Neural cell (in vitro differentiated cells): ENCODE measurements at regions not wholly inside any gene's neighbourhood (a gene's known extent, or its start where the extent isn't known, plus 50 kb on each side); places are given as distances from the start of the nearest gene placed in this dataset.

Source experiments
- H2AFZ ChIP-seq: fragments of 200-600, 300-800 bp; sonication (generic), shearing (Covaris generic); 2 replicates; pipeline ENCODE4 v1.6.0; 2014; ENCODE audit warnings: low read depth, mild to moderate bottlenecking, antibody characterized with exemption, low read length, moderate library complexity
- H3F3A ChIP-seq: fragments of 200-600 bp; shearing (Covaris generic); 2 replicates; pipeline ENCODE4 v1.6.1; 2016; ENCODE audit warnings: mild to moderate bottlenecking, moderate library complexity, mixed read lengths, antibody characterized with exemption, low read length; ENCODE audit not compliant: insufficient read depth, poor library complexity, severe bottlenecking
- H3K27ac ChIP-seq: fragments of 200-600, 300-800 bp; sonication (generic), shearing (Covaris generic); 2 replicates; pipeline ENCODE4 v1.5.1; 2014; ENCODE audit warnings: mild to moderate bottlenecking, low read length, moderate library complexity
- H3K27me3 ChIP-seq: fragments of 300-800, 200-600 bp; sonication (generic), shearing (Covaris generic); 2 replicates; pipeline ENCODE4 v1.6.0; 2014; ENCODE audit warnings: mild to moderate bottlenecking, low read depth, low read length, moderate library complexity; ENCODE audit not compliant: insufficient read depth
- H3K36me3 ChIP-seq: fragments of 300-800, 200-600 bp; sonication (generic), shearing (Covaris generic); 2 replicates; pipeline ENCODE4 v1.5.1; 2014; ENCODE audit warnings: mild to moderate bottlenecking, antibody characterized with exemption, low read length, moderate library complexity; ENCODE audit not compliant: insufficient read depth
- H3K4me2 ChIP-seq: fragments of 300-800, 200-600 bp; sonication (generic), shearing (Covaris generic); 2 replicates; pipeline ENCODE4 v1.6.0; 2014; ENCODE audit warnings: mild to moderate bottlenecking, low read length
- H3K4me3 ChIP-seq: fragments of 300-800, 200-600 bp; sonication (generic), shearing (Covaris generic); 2 replicates; pipeline ENCODE4 v1.5.1; 2014; ENCODE audit warnings: mild to moderate bottlenecking, low read length, moderate library complexity
- H3K79me2 ChIP-seq: fragments of 200-600 bp; shearing (Covaris generic); replicated peaks from 2 replicates; pipeline ENCODE4 v1.6.0; 2014; ENCODE audit warnings: mild to moderate bottlenecking, low read length, moderate library complexity; ENCODE audit not compliant: insufficient read depth
- H3K9ac ChIP-seq: fragments of 300-800, 200-600 bp; sonication (generic), shearing (Covaris generic); 2 replicates; pipeline ENCODE4 v1.6.1; 2016; ENCODE audit warnings: mild to moderate bottlenecking, low read length, mixed read lengths
- H3K9me2 ChIP-seq: fragments of 200-600 bp; shearing (Covaris generic); 2 replicates; pipeline ENCODE4 v1.6.1; 2016; ENCODE audit warnings: mild to moderate bottlenecking, low read length, mixed read lengths; ENCODE audit not compliant: insufficient read depth
- H3K9me3 ChIP-seq: fragments of 200-600, 300-800 bp; sonication (generic), shearing (Covaris generic); 2 replicates; pipeline ENCODE4 v1.6.1; 2016; ENCODE audit warnings: mild to moderate bottlenecking, mixed run types, low read length, moderate library complexity, mixed read lengths
- H4K20me1 ChIP-seq: fragments of 200-600 bp; shearing (Covaris generic); 2 replicates; pipeline ENCODE4 v1.6.1; 2016; ENCODE audit warnings: mild to moderate bottlenecking, mixed run types; ENCODE audit not compliant: insufficient read depth
- EP300 ChIP-seq: fragments of 450-650 bp; conservative IDR thresholded peaks from 2 replicates; pipeline ENCODE4 v1.6.1; 2014; ENCODE audit warnings: antibody characterized with exemption, mild to moderate bottlenecking, moderate library complexity; ENCODE audit not compliant: poor library complexity, severe bottlenecking
- EZH2 ChIP-seq: fragments of 200-600, 300-800 bp; shearing (Covaris generic), sonication (generic); IDR thresholded peaks from 2 replicates; pipeline ENCODE4 v1.6.1; 2014; ENCODE audit warnings: antibody characterized with exemption, low read length, borderline replicate concordance, mild to moderate bottlenecking; ENCODE audit not compliant: insufficient read depth, poor library complexity, severe bottlenecking
- MXI1 ChIP-seq: fragments of 450-650 bp; conservative IDR thresholded peaks from 2 replicates; pipeline ENCODE4 v1.6.1; 2014; ENCODE audit warnings: antibody characterized with exemption, mild to moderate bottlenecking; ENCODE audit not compliant: poor library complexity, severe bottlenecking
- POLR2AphosphoS5 ChIP-seq: IDR thresholded peaks from 2 replicates; pipeline ENCODE4 v1.6.1; 2012
- RAD21 ChIP-seq: fragments of 450-650 bp; conservative IDR thresholded peaks from 2 replicates; pipeline ENCODE4 v1.6.1; 2014; ENCODE audit warnings: antibody characterized with exemption, mild to moderate bottlenecking, moderate library complexity
- SMC3 ChIP-seq: fragments of 450-650 bp; conservative IDR thresholded peaks from 2 replicates; pipeline ENCODE4 v1.6.1; 2014; ENCODE audit warnings: antibody characterized with exemption, mild to moderate bottlenecking, moderate library complexity; ENCODE audit not compliant: poor library complexity
- TAF1 ChIP-seq: IDR thresholded peaks from 2 replicates; pipeline ENCODE4 v1.6.1; 2012; ENCODE audit warnings: low read depth
- TF ChIP-seq, protein P1 (sequence below): fragments of 450-650 bp; IDR thresholded peaks from 2 replicates; pipeline ENCODE4 v1.5.1; 2014; ENCODE audit warnings: antibody characterized with exemption, mild to moderate bottlenecking, moderate library complexity; ENCODE audit not compliant: poor library complexity, severe bottlenecking
- TF ChIP-seq, protein P2 (sequence below): IDR thresholded peaks from 2 replicates; pipeline ENCODE4 v1.6.1; 2012; ENCODE audit warnings: borderline replicate concordance

DNA sequence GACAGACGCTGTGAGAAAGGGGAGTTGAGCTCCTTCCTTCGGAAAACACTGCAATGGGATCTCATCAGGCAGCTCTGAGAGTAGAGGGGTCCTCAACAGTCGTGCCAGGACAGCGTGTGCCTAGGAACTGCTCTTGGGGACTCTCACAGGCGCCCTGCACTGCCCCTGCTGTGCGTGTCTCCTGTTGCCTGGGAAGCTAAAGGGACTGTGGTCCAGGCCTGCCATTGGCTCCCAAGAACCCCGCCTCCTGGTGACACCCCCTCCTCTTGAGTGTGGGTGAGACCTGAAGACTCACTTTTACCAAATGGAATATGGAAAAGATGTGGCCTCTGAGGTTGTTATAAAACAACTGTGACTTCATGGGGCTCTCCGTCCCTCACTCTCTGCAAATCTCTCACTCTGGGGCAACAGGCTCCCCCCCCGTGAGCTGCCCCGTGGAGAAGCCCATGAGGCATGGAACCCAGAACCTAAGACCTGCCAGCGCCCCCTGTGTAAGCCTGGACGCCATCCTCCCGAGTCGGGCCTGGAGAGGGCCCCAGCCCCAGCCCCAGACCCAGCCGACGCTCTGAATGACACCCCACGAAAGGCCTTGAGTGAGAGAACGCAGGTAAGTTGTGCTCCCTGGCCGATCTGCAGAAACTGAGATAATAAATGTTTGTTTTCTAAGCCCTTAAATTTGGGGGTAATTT lies 302.7 kb downstream of the FGF9 start (continued):
- no peak for TF ChIP-seq EZH2

DNA sequence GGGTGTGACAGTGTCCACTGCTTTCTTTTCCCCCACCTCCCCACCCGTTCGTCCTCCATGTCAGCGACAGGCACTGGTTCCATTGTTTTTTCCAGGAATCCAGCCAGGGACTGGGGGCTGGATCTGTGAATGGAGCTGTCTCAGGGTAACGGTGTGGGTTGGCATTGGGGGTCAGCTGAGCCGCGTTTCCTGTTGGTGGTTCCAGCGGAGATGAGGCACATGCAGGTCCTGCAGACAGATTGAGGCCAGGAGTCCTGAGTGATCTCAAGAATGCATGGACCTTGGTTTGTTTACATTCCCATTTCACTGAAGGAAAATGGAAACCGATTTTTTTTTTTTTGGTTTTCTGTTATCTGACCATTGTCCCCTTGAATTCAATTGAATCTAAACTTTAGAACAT lies 303.9 kb downstream of the FGF9 start:
- Histone ChIP-seq H3K9me2 (no peaks in the 10 kb centered on the region), H3K36me3 (no peaks in the 10 kb centered on the region), H4K20me1 (no peaks in the 10 kb centered on the region), H3K9ac (no peak overlapping the region), H3K4me3 (no peak overlapping the region), H3F3A (no peaks in the 10 kb centered on the region), H3K9me3 (no peaks in the 10 kb centered on the region), H2AFZ (no peak overlapping the region), H3K27ac (no peak overlapping the region), H3K4me2 (no peak overlapping the region), H3K79me2 (no peaks in the 10 kb centered on the region), H3K27me3 (no peaks in the 10 kb centered on the region)
- TF ChIP-seq, protein P1, sequence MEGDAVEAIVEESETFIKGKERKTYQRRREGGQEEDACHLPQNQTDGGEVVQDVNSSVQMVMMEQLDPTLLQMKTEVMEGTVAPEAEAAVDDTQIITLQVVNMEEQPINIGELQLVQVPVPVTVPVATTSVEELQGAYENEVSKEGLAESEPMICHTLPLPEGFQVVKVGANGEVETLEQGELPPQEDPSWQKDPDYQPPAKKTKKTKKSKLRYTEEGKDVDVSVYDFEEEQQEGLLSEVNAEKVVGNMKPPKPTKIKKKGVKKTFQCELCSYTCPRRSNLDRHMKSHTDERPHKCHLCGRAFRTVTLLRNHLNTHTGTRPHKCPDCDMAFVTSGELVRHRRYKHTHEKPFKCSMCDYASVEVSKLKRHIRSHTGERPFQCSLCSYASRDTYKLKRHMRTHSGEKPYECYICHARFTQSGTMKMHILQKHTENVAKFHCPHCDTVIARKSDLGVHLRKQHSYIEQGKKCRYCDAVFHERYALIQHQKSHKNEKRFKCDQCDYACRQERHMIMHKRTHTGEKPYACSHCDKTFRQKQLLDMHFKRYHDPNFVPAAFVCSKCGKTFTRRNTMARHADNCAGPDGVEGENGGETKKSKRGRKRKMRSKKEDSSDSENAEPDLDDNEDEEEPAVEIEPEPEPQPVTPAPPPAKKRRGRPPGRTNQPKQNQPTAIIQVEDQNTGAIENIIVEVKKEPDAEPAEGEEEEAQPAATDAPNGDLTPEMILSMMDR: no peak
- TF ChIP-seq POLR2AphosphoS5 (no peak), RAD21 (no peak), SMC3 (no peak), EP300 (no peak), TAF1 (no peak), EZH2 (no peak), MXI1 (no peak)
- TF ChIP-seq, protein P2, sequence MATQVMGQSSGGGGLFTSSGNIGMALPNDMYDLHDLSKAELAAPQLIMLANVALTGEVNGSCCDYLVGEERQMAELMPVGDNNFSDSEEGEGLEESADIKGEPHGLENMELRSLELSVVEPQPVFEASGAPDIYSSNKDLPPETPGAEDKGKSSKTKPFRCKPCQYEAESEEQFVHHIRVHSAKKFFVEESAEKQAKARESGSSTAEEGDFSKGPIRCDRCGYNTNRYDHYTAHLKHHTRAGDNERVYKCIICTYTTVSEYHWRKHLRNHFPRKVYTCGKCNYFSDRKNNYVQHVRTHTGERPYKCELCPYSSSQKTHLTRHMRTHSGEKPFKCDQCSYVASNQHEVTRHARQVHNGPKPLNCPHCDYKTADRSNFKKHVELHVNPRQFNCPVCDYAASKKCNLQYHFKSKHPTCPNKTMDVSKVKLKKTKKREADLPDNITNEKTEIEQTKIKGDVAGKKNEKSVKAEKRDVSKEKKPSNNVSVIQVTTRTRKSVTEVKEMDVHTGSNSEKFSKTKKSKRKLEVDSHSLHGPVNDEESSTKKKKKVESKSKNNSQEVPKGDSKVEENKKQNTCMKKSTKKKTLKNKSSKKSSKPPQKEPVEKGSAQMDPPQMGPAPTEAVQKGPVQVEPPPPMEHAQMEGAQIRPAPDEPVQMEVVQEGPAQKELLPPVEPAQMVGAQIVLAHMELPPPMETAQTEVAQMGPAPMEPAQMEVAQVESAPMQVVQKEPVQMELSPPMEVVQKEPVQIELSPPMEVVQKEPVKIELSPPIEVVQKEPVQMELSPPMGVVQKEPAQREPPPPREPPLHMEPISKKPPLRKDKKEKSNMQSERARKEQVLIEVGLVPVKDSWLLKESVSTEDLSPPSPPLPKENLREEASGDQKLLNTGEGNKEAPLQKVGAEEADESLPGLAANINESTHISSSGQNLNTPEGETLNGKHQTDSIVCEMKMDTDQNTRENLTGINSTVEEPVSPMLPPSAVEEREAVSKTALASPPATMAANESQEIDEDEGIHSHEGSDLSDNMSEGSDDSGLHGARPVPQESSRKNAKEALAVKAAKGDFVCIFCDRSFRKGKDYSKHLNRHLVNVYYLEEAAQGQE: no peak

DNA sequence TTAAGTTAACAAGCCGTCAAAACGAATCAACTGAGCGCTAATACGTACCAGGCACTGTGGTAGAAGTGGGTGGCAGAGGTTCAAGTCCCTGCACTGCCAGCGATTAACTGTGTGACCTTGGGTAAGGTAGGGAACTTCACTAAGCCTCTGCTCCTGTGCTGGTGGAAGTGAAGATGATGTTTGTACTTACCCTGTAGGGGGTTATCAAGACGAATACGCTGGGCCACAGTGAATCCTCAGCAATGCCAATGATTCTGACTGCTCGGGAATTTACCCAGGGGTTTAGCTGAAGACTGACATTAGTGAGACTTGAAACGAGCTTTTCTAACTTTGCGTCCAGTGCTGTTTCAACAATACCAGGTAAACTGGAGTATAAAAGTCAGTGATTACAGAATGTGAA lies 305.3 kb downstream of the FGF9 start:
- Histone ChIP-seq H3K27me3 (no peaks in the 10 kb centered on the region), H2AFZ (no peak overlapping the region), H3K4me3 (no peak overlapping the region), H3K79me2 (no peaks in the 10 kb centered on the region), H3K27ac (no peak overlapping the region), H3K9me3 (no peaks in the 10 kb centered on the region), H3K4me2 (no peak overlapping the region), H3K9me2 (no peaks in the 10 kb centered on the region), H3F3A (no peaks in the 10 kb centered on the region), H3K36me3 (no peaks in the 10 kb centered on the region), H4K20me1 (no peaks in the 10 kb centered on the region), H3K9ac (no peak overlapping the region)
- TF ChIP-seq RAD21: no peak
- TF ChIP-seq SMC3: no peak
- TF ChIP-seq, protein P1: no peak
